ENCODE measurements at regions not wholly inside any gene's neighbourhood (a gene's known extent, or its start where the extent isn't known, plus 50 kb on each side); places are given as distances from the start of the nearest gene placed in this dataset.
A peak's percentile ranks its signal among the peaks of the same experiment; 100 is the strongest.

DNA sequence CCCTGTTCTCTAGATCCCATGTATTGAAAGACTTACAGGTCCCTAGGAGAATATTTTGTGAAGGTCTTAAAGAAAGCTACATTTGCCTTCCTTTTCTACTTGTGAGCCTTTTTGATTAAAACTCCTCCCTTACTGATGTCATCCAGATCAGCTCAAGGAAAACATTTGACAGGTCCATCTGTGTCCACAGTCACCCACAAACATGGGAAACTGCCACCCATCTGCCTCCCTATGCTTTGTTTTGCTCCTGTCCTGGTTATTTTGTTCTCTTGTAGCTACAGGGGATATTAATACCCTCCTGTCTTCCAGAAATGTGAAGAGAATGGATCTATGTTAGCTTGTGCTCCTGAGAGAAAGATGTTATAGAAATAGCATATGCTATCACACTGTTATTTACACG lies 203.6 kb upstream of the GALNT5 start:
- H3K4me1 ChIP-seq (ENCODE audit: control insufficient read depth in 1 of 2, low read depth in 2 of 2), result no peaks in the 10 kb centered on the region
- H3K27me3 ChIP-seq (replicated peaks; ENCODE audit: insufficient read depth), result no peaks in the 10 kb centered on the region
- H3K4me3 ChIP-seq, result no peak overlapping the region
- H3K36me3 ChIP-seq, result no peaks in the 10 kb centered on the region
- TF ChIP-seq, protein P1, sequence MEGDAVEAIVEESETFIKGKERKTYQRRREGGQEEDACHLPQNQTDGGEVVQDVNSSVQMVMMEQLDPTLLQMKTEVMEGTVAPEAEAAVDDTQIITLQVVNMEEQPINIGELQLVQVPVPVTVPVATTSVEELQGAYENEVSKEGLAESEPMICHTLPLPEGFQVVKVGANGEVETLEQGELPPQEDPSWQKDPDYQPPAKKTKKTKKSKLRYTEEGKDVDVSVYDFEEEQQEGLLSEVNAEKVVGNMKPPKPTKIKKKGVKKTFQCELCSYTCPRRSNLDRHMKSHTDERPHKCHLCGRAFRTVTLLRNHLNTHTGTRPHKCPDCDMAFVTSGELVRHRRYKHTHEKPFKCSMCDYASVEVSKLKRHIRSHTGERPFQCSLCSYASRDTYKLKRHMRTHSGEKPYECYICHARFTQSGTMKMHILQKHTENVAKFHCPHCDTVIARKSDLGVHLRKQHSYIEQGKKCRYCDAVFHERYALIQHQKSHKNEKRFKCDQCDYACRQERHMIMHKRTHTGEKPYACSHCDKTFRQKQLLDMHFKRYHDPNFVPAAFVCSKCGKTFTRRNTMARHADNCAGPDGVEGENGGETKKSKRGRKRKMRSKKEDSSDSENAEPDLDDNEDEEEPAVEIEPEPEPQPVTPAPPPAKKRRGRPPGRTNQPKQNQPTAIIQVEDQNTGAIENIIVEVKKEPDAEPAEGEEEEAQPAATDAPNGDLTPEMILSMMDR (IDR thresholded peaks at IDR 0.05), result no peak
- ATAC-seq (ENCODE audit: insufficient number of reproducible peaks, low FRiP score, low read depth), result no peak
- no peaks in the 10 kb centered on the region for H3K9me3 ChIP-seq
- H3K27ac ChIP-seq, result no peak overlapping the region
- no peak for DNase-seq (ENCODE audit: low spot score)

DNA sequence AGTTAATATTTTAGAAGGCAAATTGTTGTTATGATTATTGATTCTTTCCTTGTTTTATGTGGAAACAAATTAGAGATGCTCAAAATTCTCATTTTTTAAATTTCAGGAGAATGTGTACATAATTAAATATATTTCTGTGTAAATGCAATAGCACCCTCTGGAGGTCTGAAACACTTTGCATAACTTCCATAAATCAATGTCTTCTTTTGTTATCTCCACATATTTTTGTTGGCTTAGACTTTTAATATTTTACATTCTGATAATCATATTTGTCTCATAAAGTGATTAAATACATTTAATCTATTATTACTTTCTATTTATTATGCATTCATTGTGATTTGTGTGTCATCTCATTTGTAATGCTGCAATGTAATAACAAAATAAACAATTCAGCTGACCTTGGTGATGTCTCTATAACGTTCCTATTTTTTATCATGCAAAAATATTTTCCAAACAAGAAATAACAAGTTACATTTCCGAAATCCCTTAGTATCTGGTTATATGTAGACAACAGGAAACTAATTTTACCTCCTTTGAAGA lies 201.8 kb upstream of the GALNT5 start:
- no peak overlapping the region for H3K4me3 ChIP-seq
- no peaks in the 10 kb centered on the region for H3K27me3 ChIP-seq (replicated peaks; ENCODE audit: insufficient read depth)
- TF ChIP-seq, protein P1 (IDR thresholded peaks at IDR 0.05), result no peak
- no peaks in the 10 kb centered on the region for H3K36me3 ChIP-seq
- peak; percentile 38 for ATAC-seq (ENCODE audit: insufficient number of reproducible peaks, low FRiP score, low read depth)
- no peak overlapping the region for H3K27ac ChIP-seq
- no peaks in the 10 kb centered on the region for H3K9me3 ChIP-seq
- no peaks in the 10 kb centered on the region for H3K4me1 ChIP-seq (ENCODE audit: control insufficient read depth in 1 of 2, low read depth in 2 of 2)
- DNase-seq (ENCODE audit: low spot score), result no peak

DNA sequence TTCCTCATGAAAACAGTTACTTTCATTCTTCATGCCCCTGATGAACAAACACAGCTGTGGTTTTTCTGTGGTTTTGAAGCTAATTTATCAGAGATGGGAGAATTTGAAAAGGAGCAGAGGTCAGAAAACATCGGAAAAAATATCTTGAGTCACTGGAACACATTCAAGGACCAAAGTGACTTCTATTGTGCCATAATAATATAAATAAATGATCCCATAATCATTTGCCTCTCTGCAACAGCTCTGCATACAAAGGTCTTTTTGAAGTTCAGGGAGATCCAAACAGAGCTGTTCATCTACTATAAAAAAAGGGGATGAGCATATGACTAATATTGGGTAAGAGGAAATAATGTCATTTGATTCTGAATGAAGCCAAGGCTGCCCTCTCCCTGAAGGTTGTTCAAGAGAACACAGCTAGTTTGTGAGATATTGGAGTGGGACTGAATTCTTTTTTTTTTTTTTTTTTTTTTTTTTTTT lies 201.3 kb upstream of the GALNT5 start:
- no peak overlapping the region for H3K4me3 ChIP-seq
- ATAC-seq (ENCODE audit: insufficient number of reproducible peaks, low FRiP score, low read depth), result no peak
- H3K9me3 ChIP-seq, result no peaks in the 10 kb centered on the region
- TF ChIP-seq, protein P1 (IDR thresholded peaks at IDR 0.05), result no peak
- no peaks in the 10 kb centered on the region for H3K36me3 ChIP-seq
- H3K27me3 ChIP-seq (replicated peaks; ENCODE audit: insufficient read depth), result no peaks in the 10 kb centered on the region
- no peaks in the 10 kb centered on the region for H3K4me1 ChIP-seq (ENCODE audit: control insufficient read depth in 1 of 2, low read depth in 2 of 2)
- H3K27ac ChIP-seq, result no peak overlapping the region
- DNase-seq (ENCODE audit: low spot score), result no peak

DNA sequence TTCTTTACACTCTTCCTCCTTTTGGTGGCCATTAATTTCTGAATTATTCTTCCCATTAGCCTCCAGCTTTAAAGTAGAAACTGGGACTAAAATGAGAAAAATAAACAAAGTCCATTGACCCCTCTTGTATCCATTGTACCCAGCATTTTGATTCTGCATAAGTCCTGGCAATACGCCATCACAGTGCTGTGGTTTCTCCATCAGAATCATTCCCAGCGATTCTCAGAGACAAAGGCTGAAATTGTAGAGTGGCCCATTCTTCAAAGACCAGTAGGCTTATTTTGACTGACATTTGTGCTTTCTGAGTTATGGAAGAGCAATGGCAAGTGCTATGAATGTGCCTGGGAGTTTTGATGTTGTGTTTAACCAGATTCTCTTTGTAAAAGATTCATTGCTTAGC lies 199.3 kb upstream of the GALNT5 start:
- ATAC-seq (ENCODE audit: insufficient number of reproducible peaks, low FRiP score, low read depth) (no peak), DNase-seq (ENCODE audit: low spot score) (no peak)
- no peak overlapping the region for H3K27ac ChIP-seq
- no peaks in the 10 kb centered on the region for H3K36me3 ChIP-seq
- no peaks in the 10 kb centered on the region for H3K9me3 ChIP-seq
- H3K4me1 ChIP-seq (ENCODE audit: control insufficient read depth in 1 of 2, low read depth in 2 of 2), result no peaks in the 10 kb centered on the region
- H3K4me3 ChIP-seq, result no peak overlapping the region
- no peaks in the 10 kb centered on the region for H3K27me3 ChIP-seq (replicated peaks; ENCODE audit: insufficient read depth)
- TF ChIP-seq, protein P1 (IDR thresholded peaks at IDR 0.05), result no peak

DNA sequence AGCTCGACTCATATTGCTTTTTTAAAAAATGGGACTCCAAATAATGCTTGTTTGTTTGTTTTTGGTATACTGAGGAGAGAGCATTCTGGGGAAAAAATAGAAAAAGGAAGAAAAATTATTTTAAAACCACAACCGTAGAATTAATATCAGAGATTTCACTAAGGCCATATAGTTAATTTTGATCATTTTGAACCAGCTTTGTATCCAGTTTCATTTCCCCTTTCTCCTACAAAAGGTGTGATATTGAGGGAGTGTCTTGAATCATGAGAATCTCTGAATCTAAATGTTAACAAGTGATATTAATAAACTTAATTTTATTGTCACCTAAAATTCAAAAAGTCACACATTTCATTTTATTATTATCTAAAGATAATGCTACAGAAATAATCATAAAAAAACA lies 198.5 kb upstream of the GALNT5 start:
- ATAC-seq (ENCODE audit: insufficient number of reproducible peaks, low FRiP score, low read depth), result no peak
- no peak for DNase-seq (ENCODE audit: low spot score)
- Histone ChIP-seq H3K27ac (no peak overlapping the region), H3K36me3 (no peaks in the 10 kb centered on the region), H3K9me3 (no peaks in the 10 kb centered on the region), H3K4me3 (no peak overlapping the region), H3K4me1 (ENCODE audit: control insufficient read depth in 1 of 2, low read depth in 2 of 2) (no peaks in the 10 kb centered on the region), H3K27me3 (replicated peaks; ENCODE audit: insufficient read depth) (no peaks in the 10 kb centered on the region)
- TF ChIP-seq, protein P1 (IDR thresholded peaks at IDR 0.05), result no peak

All from thoracic aorta (tissue), 2 donors.